Activated naive CD8-positive, alpha-beta T cell (primary cell): ENCODE measurements at regions not wholly inside any gene's neighbourhood (a gene's known extent, or its start where the extent isn't known, plus 50 kb on each side); places are given as distances from the start of the nearest gene placed in this dataset.

Source experiments
- H3K27ac Mint-ChIP-seq: one replicate; pipeline ENCODE4 v1.8.0; 2021; ENCODE audit warnings: mixed read lengths
- H3K27me3 Mint-ChIP-seq: one replicate; pipeline ENCODE4 v1.8.0; 2021; ENCODE audit warnings: mixed read lengths
- H3K36me3 Mint-ChIP-seq: one replicate; pipeline ENCODE4 v1.8.0; 2021; ENCODE audit warnings: mixed read lengths
- H3K4me1 Mint-ChIP-seq: one replicate; pipeline ENCODE4 v1.8.0; 2021; ENCODE audit warnings: low read depth, mixed read lengths
- H3K4me3 Mint-ChIP-seq: one replicate; pipeline ENCODE4 v1.8.0; 2021; ENCODE audit warnings: mild to moderate bottlenecking, mixed read lengths
- H3K9me3 Mint-ChIP-seq: one replicate; pipeline ENCODE4 v1.8.0; 2021; ENCODE audit warnings: low read depth, mixed read lengths

- Mint-ChIP-seq H3K4me3 (no peak overlapping the region), H3K9me3 (no peaks in the 10 kb centered on the region), H3K27me3 (peaks cover 4% of the 10 kb centered on the region), H3K36me3 (no peaks in the 10 kb centered on the region), H3K4me1 (no peaks in the 10 kb centered on the region), H3K27ac (no peak overlapping the region)
These were observed 119.8 kb downstream of the TMEM132E start for GRCh38 chr17:34699181-34699580.

DNA sequence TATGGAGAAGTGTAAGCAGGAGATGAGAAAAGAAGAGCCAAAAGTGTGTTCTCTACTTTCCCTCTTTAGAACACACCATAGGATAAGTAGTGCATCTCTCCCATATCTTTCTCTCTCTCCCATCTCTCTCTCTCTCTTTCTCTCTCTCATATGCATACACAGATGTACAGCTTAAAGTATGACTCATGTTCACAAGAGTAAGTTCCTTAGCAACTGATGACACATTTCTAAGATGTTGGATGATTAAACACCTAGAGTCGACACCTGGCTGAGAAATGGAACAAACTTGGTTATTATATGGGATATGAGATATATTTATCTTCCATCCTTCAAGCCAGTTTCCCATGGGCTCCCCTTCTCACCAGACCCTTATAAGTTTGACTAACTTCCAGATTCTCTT, 113.5 kb downstream of the TMEM132E start:
- H3K27ac Mint-ChIP-seq = no peak overlapping the region
- H3K9me3 Mint-ChIP-seq = peaks cover 7% of the 10 kb centered on the region
- H3K4me1 Mint-ChIP-seq = no peaks in the 10 kb centered on the region
- H3K36me3 Mint-ChIP-seq = peaks cover 4% of the 10 kb centered on the region
- H3K4me3 Mint-ChIP-seq = no peak overlapping the region
- peaks cover 22% of the 10 kb centered on the region for H3K27me3 Mint-ChIP-seq
